ENCODE measurements at regions not wholly inside any gene's neighbourhood (a gene's known extent, or its start where the extent isn't known, plus 50 kb on each side); places are given as distances from the start of the nearest gene placed in this dataset.

DNA sequence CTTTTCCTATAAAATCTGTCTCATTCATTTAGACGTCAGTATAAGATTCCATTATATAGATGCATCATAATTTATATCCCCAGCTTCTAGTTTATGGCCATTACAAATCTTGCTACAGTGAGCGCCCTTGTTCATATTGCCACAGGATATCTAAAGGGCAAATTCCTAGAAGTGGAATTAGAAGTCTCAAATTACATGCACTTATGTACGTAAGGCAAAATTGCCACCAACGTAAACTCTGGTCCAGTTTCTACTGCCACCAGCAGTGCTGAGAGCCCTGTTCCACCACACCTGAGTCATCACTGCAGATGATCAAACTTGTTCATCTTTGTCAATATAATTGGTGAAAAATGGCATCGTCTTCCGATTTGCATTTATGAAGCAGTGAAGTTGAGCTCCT is 90.9 kb upstream of the ID2 start:
- Histone ChIP-seq H3K27ac (ENCODE audit: low read length) (no peak overlapping the region), H3F3A (ENCODE audit: insufficient read depth, low read length, poor library complexity, severe bottlenecking) (no peaks in the 10 kb centered on the region), H3K36me3 (ENCODE audit: insufficient read depth, low read length) (no peaks in the 10 kb centered on the region), H2AFZ (ENCODE audit: low read depth, low read length) (no peak overlapping the region), H3K9ac (ENCODE audit: low read length) (no peak overlapping the region), H3K9me2 (ENCODE audit: insufficient read depth, low read length) (no peaks in the 10 kb centered on the region), H3K79me2 (replicated peaks; ENCODE audit: insufficient read depth, low read length) (no peaks in the 10 kb centered on the region), H3K9me3 (ENCODE audit: low read length) (no peaks in the 10 kb centered on the region), H3K4me2 (ENCODE audit: low read length) (no peak overlapping the region), H4K20me1 (ENCODE audit: insufficient read depth) (no peaks in the 10 kb centered on the region), H3K4me3 (ENCODE audit: low read length) (no peak overlapping the region), H3K27me3 (ENCODE audit: insufficient read depth, low read depth, low read length) (no peaks in the 10 kb centered on the region)
- no peak for TF ChIP-seq TAF1 (IDR thresholded peaks at IDR 0.05; ENCODE audit: low read depth)
- no peak for TF ChIP-seq RAD21 (conservative IDR thresholded peaks at IDR 0.05)
- TF ChIP-seq EP300 (conservative IDR thresholded peaks at IDR 0.05; ENCODE audit: poor library complexity, severe bottlenecking): no peak
- no peak for TF ChIP-seq MXI1 (conservative IDR thresholded peaks at IDR 0.05; ENCODE audit: poor library complexity, severe bottlenecking)
- no peak for TF ChIP-seq EZH2 (IDR thresholded peaks at IDR 0.05; ENCODE audit: borderline replicate concordance, insufficient read depth, low read length, poor library complexity, severe bottlenecking)
- no peak for TF ChIP-seq POLR2AphosphoS5 (IDR thresholded peaks at IDR 0.05)
- TF ChIP-seq SMC3 (conservative IDR thresholded peaks at IDR 0.05; ENCODE audit: poor library complexity): no peak
- TF ChIP-seq CTCF (IDR thresholded peaks at IDR 0.05; ENCODE audit: poor library complexity, severe bottlenecking): no peak
- TF ChIP-seq, protein P1, sequence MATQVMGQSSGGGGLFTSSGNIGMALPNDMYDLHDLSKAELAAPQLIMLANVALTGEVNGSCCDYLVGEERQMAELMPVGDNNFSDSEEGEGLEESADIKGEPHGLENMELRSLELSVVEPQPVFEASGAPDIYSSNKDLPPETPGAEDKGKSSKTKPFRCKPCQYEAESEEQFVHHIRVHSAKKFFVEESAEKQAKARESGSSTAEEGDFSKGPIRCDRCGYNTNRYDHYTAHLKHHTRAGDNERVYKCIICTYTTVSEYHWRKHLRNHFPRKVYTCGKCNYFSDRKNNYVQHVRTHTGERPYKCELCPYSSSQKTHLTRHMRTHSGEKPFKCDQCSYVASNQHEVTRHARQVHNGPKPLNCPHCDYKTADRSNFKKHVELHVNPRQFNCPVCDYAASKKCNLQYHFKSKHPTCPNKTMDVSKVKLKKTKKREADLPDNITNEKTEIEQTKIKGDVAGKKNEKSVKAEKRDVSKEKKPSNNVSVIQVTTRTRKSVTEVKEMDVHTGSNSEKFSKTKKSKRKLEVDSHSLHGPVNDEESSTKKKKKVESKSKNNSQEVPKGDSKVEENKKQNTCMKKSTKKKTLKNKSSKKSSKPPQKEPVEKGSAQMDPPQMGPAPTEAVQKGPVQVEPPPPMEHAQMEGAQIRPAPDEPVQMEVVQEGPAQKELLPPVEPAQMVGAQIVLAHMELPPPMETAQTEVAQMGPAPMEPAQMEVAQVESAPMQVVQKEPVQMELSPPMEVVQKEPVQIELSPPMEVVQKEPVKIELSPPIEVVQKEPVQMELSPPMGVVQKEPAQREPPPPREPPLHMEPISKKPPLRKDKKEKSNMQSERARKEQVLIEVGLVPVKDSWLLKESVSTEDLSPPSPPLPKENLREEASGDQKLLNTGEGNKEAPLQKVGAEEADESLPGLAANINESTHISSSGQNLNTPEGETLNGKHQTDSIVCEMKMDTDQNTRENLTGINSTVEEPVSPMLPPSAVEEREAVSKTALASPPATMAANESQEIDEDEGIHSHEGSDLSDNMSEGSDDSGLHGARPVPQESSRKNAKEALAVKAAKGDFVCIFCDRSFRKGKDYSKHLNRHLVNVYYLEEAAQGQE (IDR thresholded peaks at IDR 0.05; ENCODE audit: borderline replicate concordance): no peak

- no peaks in the 10 kb centered on the region for H3K36me3 ChIP-seq (ENCODE audit: insufficient read depth, low read length)
- H3K27ac ChIP-seq (ENCODE audit: low read length): no peak overlapping the region
- no peak overlapping the region for H3K4me3 ChIP-seq (ENCODE audit: low read length)
- no peaks in the 10 kb centered on the region for H3K27me3 ChIP-seq (ENCODE audit: insufficient read depth, low read depth, low read length)
- no peak overlapping the region for H2AFZ ChIP-seq (ENCODE audit: low read depth, low read length)
- no peaks in the 10 kb centered on the region for H3K79me2 ChIP-seq (replicated peaks; ENCODE audit: insufficient read depth, low read length)
- no peaks in the 10 kb centered on the region for H3K9me3 ChIP-seq (ENCODE audit: low read length)
- no peaks in the 10 kb centered on the region for H3K9me2 ChIP-seq (ENCODE audit: insufficient read depth, low read length)
- no peaks in the 10 kb centered on the region for H4K20me1 ChIP-seq (ENCODE audit: insufficient read depth)
- H3K9ac ChIP-seq (ENCODE audit: low read length): no peak overlapping the region
- no peaks in the 10 kb centered on the region for H3F3A ChIP-seq (ENCODE audit: insufficient read depth, low read length, poor library complexity, severe bottlenecking)
- H3K4me2 ChIP-seq (ENCODE audit: low read length): no peak overlapping the region
- TF ChIP-seq CTCF (IDR thresholded peaks at IDR 0.05; ENCODE audit: poor library complexity, severe bottlenecking) (no peak), POLR2AphosphoS5 (IDR thresholded peaks at IDR 0.05) (no peak), EP300 (conservative IDR thresholded peaks at IDR 0.05; ENCODE audit: poor library complexity, severe bottlenecking) (no peak), SMC3 (conservative IDR thresholded peaks at IDR 0.05; ENCODE audit: poor library complexity) (no peak), RAD21 (conservative IDR thresholded peaks at IDR 0.05) (no peak), MXI1 (conservative IDR thresholded peaks at IDR 0.05; ENCODE audit: poor library complexity, severe bottlenecking) (no peak)
- TF ChIP-seq, protein P1 (IDR thresholded peaks at IDR 0.05; ENCODE audit: borderline replicate concordance): no peak
Observed at GRCh38 chr2:8592736-8593135, 89.1 kb upstream of the ID2 start.

All from neural cell (in vitro differentiated cells).